HG03139 (cell line): ENCODE measurements at regions not wholly inside any gene's neighbourhood (a gene's known extent, or its start where the extent isn't known, plus 50 kb on each side); places are given as distances from the start of the nearest gene placed in this dataset.

Experiments
- ATAC-seq: cut with Tn5 transposase; IDR thresholded peaks from one replicate; pipeline ENCODE4 v1.9.1; 2021; ENCODE audit not compliant: unreplicated experiment

DNA sequence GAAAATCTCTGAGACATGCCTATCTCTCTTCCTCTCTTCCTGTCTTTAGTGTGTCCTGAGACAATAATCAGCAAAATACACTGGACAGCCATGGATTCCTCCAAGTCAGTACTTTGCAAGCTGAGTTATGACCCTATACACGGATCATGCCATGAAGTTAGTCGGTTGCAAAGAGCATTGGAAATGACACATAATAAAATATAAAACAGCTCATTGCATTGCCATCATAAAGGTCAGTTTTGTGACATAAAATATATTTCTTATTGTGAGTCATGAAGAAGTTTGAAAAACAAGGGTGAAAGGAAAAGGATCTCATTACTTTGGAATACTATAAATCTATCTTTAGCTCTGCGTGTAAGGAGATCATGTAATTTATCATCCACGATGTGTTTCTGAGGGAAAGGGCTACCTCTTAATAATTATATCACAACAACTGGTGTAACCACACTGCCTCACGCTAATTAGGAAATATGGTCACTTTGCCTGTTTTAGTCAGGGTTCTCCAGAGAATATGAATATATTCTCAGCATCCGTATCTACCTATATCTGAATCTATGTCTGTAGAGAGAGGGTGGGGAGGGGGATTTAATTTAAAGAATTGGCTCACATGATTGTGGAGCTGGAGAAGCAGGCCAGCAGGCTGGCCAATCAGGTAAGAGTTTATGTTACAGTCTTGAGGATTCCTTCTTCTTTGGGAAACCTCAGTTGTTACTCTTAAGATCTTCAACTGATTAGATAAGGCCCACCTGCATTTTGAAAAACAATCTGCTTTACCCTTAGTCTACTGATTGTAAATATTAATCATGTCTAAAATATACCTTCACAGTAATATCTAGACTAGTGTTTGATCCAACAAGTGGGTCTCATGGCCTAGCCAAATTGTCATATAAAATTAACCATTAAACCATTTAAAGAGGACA, 198.8 kb downstream of the FAT3 start:
- no peak for ATAC-seq

DNA sequence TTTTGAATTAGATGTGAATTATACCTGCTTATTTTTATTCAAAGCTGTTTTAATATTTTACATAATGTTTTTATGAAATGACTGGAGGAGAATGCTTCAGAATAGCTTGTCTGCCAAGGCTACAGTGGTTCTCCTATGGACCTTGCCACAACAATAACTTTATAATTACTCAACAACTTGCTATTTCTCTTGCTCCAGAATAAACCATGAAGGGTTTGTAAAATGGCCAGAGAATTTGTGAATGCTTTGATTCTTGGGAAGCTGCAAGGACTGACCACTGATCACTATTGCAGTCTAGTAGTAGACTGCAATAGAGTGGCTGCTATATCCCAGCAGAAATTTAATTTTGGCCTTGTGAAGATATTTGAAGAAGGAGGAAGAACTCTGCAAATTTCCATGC, 199.7 kb downstream of the FAT3 start:
- no peak for ATAC-seq

DNA sequence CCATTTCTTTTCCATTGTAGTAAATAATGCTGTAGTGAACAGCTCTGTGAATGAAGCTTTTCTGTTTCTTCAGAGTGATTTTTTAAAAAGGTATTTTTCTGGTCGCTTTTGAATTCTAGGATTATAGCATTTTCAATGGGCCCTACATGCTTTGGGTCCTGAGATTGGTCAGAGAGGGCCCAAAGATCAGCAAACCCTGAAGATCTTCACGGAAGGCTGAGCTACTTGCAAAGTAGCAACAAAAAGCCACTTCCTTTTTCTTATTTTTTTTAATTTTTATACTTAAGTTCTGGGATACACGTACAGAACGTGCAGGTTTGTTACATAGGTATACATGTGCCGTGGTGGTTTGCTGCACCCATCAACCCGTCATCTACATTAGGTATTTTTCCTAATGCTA, 200.5 kb downstream of the FAT3 start:
- no peak for ATAC-seq

DNA sequence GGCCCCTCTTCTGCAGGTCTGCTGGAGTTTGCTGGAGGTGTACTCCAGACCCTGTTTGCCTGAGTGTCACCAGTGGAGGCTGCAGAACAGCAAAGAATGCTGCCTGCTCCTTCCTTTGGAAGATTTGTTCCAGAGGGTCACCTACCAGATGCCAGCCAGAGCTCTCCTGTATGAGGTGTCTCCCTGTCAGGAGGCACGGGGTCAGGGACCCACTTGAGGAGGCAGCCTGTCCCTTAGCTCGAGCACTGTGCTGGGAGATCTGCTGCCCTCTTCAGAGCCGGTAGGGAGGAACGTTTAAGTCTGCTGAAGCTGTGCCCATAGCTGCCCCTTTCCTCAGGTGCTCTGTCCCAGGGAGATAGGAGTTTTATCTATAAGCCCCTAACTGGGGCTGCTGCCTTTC, 207.9 kb downstream of the FAT3 start:
- ATAC-seq: no peak

DNA sequence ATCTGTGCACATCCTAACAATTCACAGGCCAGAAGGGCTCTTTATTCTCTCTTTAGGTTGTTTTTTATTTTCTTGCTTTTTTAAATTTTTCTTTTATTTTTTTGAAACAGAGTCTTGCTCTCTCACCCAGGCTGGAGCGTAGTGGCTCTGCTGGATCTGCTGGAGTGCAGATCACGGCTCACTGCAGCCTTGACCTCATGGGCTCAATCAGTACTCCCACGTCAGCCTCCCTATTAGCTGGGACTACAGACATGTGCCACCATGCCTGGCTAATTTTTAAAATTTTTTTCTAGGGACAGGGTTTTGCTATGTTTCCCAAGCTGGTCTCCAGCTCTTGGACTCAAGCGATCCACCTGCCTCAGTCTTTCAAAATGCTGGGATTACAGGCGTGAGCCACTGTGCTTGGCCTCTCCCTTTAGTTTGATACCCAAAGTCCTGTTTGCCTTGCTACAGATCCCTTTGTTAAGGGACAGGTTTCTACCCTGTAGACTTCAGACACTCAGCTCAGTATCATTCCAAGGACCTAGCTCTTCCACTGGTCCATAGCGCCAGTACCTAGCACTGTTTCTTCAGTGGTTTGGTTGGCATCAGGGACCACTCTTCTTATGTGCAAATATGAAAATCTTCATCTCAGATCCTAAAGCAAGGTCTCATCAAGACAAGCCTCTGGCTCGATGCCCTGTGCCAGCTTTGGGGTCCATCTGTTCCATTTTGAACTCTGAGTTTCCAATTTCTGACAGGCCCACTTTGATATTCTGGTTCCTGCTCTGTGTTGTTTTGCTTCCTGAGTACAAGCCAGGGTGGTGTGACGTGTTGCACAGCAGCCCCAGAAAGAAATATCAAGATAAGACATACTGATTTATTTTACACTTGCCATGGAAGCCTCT, 211.7 kb downstream of the FAT3 start:
- no peak for ATAC-seq

DNA sequence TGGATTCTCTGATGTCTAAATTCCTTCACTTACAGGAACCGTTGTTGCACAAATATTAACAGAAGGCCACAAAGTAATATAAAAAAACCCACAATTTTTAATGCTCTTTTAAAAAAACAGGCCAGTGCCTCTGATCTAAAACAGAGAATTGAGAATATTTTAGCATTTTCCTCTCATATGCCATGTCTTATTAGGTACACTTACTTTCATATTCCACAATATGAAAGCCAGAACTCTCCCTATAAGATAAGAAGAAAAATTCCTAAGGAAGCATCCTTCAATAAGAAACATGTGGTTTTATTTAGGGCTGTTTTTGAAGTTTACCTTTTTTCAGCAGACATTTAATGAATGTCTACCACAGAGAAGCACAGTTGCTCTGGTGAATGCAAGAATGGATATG, 214.5 kb downstream of the FAT3 start:
- ATAC-seq: no peak

DNA sequence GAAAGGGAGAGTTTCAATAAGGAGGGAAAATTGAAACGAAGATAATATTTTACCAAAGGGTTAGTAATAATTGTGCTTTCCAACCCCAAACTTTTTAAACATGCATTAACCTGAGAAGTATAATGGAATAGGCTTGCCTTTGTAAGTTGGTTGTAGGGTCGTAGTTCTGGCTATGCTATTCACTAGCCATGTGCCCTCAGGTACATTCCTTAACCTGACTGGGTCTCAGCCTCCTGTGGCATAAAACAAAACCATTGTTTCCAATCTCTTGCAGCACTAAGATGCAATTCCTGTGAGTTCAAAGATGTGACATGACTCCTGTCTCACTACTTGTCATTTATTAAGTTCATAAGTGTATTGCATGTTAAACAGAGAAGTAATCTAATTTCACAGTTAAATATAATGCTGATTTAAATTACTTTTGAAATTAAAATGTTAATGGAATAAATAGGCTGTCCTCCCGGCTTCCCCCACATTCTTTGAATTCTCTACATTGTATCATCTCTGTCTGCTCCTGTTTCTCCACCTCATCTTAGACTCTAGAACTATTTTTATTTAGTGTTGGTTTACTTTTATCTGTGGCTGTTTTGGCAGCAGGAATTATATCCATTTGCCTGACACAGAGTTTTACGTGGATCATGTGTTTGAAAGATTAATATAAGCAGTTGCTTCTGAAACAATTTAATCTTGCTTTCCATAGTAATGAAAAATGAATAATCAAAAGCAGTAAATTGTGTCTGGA, 216.3 kb downstream of the FAT3 start:
- no peak for ATAC-seq

DNA sequence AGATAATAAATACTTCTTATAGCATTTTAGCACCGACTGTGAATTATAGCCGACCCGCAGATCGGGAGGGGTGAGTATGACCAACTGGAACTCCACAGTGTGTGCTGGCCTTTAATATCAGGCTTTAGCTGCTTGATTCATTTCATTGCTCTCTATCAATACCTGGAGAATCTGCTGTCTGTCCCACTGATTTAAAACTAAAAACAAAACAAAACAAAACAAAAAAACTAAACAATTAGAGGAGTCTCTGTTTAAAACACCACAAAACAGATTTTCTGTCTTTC, 216.8 kb downstream of the FAT3 start:
- ATAC-seq: no peak

DNA sequence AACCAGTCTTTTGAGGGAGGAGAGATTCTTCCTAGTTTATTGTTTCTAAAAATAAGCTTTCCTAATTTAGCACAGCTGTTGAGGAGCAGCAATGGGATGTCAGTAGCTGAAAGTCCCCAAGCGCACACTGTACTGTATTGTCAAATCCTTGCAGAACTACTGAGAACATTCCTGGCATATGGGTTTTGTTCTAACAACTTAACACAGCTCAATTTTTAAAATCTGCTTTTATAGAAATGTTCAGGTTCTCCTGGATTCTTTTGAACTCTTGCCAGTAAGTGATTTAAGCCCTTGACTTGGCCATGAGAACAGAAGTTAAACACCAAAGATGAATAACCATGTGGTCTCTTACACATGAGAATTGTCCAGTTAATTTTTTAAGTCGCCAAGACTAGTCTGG, 218.6 kb downstream of the FAT3 start:
- no peak for ATAC-seq

DNA sequence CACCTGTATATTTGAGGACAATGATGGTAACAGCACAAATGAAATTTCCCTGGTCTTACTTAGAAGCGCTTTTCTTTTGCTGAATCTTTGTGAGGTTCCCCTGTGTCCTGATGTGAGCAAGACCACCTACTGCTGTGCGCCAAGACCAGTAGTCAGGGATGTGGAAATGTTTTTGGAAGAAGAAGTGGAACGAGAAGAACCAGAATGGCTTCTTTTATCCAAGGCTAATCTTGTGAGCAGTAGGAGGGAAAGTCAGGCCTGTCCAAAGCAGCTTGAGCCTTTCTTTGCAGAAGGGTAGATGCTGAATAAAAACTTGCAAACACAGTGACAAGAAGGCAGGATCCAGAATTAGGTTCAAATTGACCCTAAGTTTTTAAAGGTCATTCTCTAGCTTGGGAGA, 223.0 kb downstream of the FAT3 start:
- no peak for ATAC-seq

DNA sequence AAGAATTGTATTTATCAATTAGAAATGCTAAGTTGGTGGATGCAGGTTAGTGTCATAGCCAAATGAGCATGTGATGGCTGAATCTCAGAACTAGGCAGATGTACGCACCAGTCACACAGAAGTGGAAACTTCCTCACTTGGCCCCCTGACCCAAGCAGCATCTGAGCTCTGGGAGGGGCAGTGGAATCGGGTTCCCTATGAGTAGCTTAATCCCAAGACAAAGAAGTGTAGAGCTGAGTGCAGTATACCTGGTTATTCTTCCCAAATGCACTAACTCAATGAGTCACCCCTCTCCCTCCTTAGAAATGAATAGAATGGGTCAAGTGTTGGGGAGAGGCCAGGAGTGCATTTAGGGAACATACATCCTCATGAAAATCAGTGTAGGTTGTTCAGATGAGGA, 224.6 kb downstream of the FAT3 start:
- ATAC-seq: no peak

DNA sequence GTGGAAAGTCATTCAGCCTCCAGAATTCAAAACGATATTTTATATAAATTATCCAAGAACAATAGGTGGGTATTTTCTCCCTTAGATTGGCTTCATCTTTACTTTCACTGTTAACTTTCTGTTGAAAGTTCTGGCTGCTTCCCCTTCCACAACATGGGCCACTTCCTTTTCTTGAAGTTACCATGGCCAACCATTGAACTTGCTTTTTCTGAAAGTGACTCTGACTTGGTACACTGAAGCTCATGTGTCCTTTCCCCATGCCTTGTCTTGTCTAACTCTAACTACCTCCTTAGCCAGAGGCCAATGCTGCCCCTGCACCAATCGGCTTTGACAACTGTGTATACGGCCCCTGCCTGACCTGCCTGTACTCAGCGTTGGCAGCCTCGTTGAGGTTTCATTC, 225.2 kb downstream of the FAT3 start:
- no peak for ATAC-seq

DNA sequence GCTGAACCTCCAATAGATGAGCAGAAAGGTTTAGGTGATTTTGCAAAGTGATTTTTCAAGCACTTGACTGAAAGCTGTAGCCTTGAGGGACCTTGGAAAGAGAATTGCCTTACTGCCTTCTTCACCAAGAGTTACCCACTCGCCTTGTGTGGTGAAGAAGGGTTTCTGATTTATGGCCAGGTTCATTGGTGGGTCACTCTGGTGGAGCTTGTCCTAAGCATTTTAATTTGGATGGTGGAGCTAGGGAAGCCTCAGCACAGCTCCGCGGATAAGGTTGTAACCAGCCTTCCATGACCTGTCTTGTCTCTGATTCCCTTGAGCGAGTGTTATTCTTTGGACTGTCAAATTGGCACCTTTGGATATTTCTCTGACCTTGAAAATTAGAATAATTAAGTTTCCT, 226.4 kb downstream of the FAT3 start:
- ATAC-seq: no peak

DNA sequence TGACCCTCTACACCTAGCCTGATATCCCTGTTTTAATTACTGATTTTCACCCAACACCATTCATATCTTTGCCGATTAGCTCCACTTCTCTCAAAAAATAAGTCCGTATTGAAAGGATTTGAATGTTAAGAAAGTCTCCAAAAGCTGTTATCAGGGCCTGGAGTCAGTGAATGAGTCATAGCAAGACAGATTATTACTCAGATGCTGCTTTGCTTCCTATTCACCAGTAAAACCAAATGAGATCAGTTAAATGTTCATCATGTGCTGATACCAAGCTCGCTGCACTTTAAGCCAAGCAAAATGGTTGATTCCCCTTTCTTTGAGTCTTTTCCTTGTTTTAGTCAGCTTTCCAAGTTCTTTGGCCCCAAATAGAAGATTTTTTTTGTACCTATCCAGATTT, 228.4 kb downstream of the FAT3 start:
- ATAC-seq: no peak

DNA sequence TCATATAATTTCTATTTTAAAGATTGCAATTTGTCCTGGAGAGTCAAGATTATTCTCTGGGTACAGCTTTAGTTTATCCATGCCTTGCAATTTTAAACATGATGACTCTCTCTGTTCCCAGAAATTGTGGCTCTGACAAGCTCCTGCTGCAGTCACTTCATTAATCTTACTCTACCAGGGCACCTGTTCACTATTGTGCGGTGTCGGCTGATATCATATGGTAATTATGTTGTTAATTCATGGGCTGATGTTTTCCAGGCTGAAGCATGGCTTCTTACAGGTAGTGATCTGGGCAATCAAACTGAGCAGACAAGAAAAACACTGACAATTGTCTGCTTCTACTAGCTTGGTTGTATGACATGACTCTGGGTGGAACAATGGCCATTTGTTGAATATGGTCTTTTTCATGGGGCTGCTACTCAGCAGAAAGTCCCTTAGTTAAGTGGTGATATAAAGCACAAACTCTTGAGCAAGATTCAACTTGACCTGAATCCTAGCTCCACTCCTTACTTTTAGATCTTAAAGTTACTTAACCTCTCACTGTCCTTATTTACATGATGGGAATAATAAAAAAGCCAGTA, 230.7 kb downstream of the FAT3 start:
- no peak for ATAC-seq

DNA sequence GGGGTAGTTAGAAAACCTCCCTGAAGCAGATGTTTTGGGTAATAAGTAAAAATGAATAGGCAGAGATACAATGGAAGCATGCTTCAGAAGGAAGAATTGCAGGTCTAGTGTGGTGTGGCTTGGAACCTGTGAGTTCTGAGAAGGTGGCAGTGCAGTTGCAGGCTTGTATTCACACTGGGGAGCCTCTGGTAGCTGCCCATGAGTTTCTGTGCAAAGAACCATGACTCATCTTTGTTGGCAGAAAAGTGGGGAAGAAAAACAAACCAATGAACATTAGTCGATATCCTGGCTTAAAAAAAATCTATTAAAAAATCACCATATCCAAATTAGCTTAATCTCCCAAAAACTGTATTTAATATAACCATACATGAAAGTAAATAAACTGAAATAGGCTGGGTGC, 232.6 kb downstream of the FAT3 start:
- no peak for ATAC-seq

DNA sequence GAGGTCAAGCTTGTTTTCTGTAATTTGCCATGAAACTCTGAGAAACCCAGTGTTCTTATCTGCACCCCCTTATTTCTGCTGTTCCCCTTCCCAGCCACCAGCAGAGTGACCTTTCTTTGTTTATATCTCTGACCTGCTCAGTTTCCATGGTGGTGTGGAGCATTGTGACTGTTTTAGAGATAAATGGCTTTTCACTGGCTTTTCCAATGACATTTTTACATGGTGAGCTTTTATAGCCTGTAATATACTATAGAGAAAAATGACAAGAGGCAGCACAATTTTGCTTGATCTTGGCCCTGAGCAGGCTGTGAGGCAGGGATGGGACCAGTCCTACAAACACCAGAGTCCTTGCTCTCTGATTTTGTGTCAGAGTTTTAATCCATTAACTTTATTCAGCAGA, 233.9 kb downstream of the FAT3 start:
- ATAC-seq: no peak

DNA sequence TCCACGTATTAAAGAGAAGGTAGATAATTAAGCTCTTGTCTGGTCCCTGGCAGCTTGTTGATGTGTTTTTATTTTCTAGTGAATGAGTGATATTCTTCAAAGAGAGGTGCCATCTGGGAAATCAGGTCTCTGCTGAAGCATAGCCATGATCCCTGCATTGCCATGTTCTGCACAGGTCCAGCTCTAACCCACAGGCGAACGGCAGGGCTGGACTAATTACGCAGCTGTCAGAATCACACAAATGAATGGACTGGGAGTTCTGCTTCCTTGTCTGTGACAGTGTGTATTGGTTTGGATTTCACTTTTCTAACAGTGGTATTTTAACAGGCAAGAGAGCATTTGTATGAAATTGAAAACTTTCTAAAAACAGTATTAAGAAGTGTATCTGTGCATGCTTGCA, 235.6 kb downstream of the FAT3 start:
- no peak for ATAC-seq

DNA sequence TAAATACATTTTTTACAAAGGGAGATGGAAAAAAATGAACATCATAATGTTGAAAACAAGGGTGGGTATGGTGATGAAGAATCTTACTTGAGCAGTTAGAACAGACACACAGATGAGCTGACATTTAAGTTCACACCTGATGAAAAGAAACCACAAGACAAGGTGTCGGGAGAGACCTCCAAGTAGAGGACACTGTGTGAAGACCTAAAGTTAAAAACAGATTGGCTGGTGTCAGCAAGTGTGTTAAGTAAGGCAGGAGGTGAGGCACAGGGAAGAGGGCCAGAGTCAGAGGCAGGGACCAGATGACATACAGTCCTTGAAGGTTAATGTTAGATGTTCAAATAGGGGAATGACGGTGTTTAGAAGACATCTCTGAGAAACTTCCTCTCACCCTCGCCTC, 236.8 kb downstream of the FAT3 start:
- no peak for ATAC-seq

DNA sequence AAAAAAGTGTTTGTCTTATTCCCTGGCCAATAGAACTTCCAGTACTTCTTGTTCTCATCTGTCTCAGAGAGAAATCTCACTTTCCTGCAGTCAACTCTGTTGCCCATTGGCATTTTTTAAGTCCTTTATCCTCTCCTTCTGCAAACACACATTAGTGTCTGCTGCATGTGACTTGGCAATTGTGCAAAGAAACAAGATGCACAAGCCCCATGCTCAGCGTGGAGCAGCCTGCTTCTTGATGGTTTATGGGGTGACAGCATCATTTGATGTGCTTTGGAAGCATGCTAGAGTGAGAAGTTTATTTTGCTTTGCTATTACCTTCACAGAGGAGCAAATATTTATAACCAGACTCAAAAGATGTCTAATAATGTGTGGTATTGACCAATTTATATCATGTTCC, 238.2 kb downstream of the FAT3 start:
- ATAC-seq: no peak

DNA sequence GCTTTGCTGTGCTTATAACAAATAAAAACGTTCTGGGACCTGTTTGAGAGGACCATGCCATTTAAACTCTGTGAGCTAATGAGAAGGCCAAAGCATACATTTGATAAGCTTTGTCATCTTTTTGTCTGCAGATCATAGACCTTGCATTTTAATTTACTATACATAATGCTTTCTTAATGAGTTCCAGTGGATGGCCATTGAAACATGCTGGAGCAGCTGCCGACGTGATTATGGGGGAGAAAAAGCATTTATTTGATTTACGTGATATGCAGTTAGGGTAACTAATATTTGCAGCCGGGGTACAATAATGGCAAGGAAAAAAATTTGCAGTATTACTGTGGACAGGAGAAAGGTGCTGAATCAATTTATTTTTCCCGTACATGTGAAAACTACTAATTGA, 240.2 kb downstream of the FAT3 start:
- no peak for ATAC-seq
